Glutamatergic neuron (in vitro differentiated cells): ENCODE measurements at regions not wholly inside any gene's neighbourhood (a gene's known extent, or its start where the extent isn't known, plus 50 kb on each side); places are given as distances from the start of the nearest gene placed in this dataset.
"Not testable (repeated sequence)": the region's sequence is repeated elsewhere in the genome, so short reads cannot be mapped to it uniquely, and the experiment has no call there.

ENCODE experiments used
- DNase-seq: peaks from one replicate; pipeline ENCODE4 v3.0.0; 2022
- H3K27ac Mint-ChIP-seq: one replicate; pipeline ENCODE4 v1.8.0; 2020; ENCODE audit warnings: mild to moderate bottlenecking, mixed read lengths, inconsistent platforms; ENCODE audit not compliant: unreplicated experiment
- H3K27me3 Mint-ChIP-seq: one replicate; pipeline ENCODE4 v1.8.0; 2020; ENCODE audit warnings: mild to moderate bottlenecking, moderate library complexity, mixed read lengths, inconsistent platforms; ENCODE audit not compliant: unreplicated experiment
- H3K36me3 Mint-ChIP-seq: one replicate; pipeline ENCODE4 v1.8.0; 2020; ENCODE audit warnings: mild to moderate bottlenecking, mixed read lengths, inconsistent platforms; ENCODE audit not compliant: unreplicated experiment
- H3K4me1 Mint-ChIP-seq: one replicate; pipeline ENCODE4 v1.8.0; 2020; ENCODE audit warnings: mild to moderate bottlenecking, low read depth, mixed read lengths, inconsistent platforms; ENCODE audit not compliant: unreplicated experiment
- H3K4me3 Mint-ChIP-seq: one replicate; pipeline ENCODE4 v1.8.0; 2020; ENCODE audit warnings: mild to moderate bottlenecking, mixed read lengths, inconsistent platforms; ENCODE audit not compliant: unreplicated experiment
- H3K9me3 Mint-ChIP-seq: one replicate; pipeline ENCODE4 v1.8.0; 2020; ENCODE audit warnings: mild to moderate bottlenecking, moderate library complexity, mixed read lengths, inconsistent platforms; ENCODE audit not compliant: unreplicated experiment
- TF ChIP-seq, protein P1 (sequence below): fragments of 200-600 bp; sonication (generic); IDR thresholded peaks from one replicate; pipeline ENCODE4 v1.5.0; 2021; ENCODE audit not compliant: partially characterized antibody, unreplicated experiment

DNA sequence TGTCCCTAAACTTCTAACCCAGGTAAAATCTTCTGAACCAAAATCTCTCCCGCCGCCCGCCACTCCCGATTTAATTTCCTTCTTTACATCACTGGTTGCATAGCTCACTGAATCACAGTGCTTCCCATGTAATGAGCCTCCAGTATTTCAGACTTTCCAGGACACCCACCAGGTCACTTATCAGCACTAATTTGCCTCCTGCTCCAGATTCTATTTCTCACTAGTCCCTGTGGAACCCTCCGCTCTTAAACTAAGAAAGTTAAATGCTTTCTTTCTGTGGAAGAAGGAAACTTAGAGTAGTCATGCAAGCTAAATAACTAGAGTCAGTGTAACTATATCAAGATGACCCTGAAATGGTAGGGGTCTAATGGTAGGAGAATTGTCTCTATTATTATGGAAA, 106.6 kb upstream of the OPCML start:
- Mint-ChIP-seq H3K4me1 (peaks cover 16% of the 10 kb centered on the region), H3K9me3 (no peaks in the 10 kb centered on the region), H3K36me3 (peaks cover 4% of the 10 kb centered on the region), H3K4me3 (no peak overlapping the region), H3K27ac (no peak overlapping the region), H3K27me3 (no peaks in the 10 kb centered on the region)
- no peak for DNase-seq
- TF ChIP-seq, protein P1, sequence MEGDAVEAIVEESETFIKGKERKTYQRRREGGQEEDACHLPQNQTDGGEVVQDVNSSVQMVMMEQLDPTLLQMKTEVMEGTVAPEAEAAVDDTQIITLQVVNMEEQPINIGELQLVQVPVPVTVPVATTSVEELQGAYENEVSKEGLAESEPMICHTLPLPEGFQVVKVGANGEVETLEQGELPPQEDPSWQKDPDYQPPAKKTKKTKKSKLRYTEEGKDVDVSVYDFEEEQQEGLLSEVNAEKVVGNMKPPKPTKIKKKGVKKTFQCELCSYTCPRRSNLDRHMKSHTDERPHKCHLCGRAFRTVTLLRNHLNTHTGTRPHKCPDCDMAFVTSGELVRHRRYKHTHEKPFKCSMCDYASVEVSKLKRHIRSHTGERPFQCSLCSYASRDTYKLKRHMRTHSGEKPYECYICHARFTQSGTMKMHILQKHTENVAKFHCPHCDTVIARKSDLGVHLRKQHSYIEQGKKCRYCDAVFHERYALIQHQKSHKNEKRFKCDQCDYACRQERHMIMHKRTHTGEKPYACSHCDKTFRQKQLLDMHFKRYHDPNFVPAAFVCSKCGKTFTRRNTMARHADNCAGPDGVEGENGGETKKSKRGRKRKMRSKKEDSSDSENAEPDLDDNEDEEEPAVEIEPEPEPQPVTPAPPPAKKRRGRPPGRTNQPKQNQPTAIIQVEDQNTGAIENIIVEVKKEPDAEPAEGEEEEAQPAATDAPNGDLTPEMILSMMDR = no peak

DNA sequence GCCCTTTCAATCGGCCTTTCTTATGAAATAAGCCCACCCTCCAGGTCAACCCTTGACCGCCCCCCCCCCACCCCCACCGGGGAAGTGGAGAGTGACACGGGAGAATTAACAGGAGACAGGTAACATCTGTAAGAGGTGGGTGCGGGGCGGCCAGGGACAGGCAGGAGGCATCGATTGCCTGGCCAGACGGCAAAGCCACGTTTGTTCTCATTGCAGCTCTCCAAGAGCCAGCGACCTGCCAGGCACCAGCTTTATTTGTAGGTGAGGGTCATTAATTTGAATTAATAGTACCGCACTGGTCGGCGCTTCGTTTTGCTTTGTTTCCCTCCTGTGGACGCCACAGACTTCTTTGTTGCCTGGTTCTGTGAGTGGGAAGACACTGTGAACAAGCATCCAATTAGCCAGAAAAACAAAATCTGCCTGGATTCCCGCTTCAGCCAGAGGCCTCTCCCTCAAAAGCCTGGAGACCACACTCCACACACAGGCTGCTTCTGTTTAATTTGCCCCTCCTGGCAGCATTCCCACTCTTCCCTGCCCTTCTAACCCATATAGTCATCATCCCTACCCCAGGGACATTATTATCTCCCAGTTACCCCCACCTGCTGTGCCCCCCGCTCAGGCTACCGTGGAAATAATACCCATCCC, 104.5 kb upstream of the OPCML start:
- no peaks in the 10 kb centered on the region for H3K9me3 Mint-ChIP-seq
- peaks cover 16% of the 10 kb centered on the region for H3K4me1 Mint-ChIP-seq
- DNase-seq = no peak
- H3K27me3 Mint-ChIP-seq = no peaks in the 10 kb centered on the region
- TF ChIP-seq, protein P1 = no peak
- no peak overlapping the region for H3K4me3 Mint-ChIP-seq
- H3K27ac Mint-ChIP-seq = no peak overlapping the region
- H3K36me3 Mint-ChIP-seq = peaks cover 4% of the 10 kb centered on the region

GRCh38 chr11:133635244-133635739, 103.0 kb upstream of the OPCML start:
- Mint-ChIP-seq H3K4me1 (peaks cover 16% of the 10 kb centered on the region), H3K9me3 (no peaks in the 10 kb centered on the region), H3K36me3 (peaks cover under 1% of the 10 kb centered on the region), H3K4me3 (no peak overlapping the region), H3K27ac (no peak overlapping the region), H3K27me3 (no peaks in the 10 kb centered on the region)
- TF ChIP-seq, protein P1 = no peak
- DNase-seq = no peak

GRCh38 chr11:133628371-133628770, 96.1 kb upstream of the OPCML start:
- H3K9me3 Mint-ChIP-seq, H3K36me3 Mint-ChIP-seq, H3K4me3 Mint-ChIP-seq, H3K27ac Mint-ChIP-seq, H3K27me3 Mint-ChIP-seq, DNase-seq, H3K4me1 Mint-ChIP-seq: not testable (repeated sequence)

DNA sequence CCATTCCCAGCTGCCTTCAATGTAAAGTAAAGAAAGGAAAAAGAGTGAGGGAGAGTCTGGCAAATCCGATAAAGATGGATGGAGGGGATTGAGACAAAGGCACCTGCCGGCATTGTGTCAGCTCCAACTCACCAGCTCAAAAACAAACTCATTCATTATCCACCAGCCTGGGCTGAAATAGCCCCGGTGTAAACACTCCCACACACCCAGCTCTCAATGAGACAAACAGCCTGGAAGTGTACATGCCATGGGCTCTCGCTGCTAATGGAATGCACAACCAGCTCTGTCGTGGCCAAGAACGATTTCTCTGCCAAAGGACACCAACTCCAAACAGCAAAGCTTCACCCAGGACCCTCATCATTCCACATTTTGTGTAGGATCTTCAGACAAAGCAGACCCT, 89.3 kb upstream of the OPCML start:
- Mint-ChIP-seq H3K9me3 (peaks cover 4% of the 10 kb centered on the region), H3K27me3 (no peaks in the 10 kb centered on the region), H3K36me3 (peaks cover 3% of the 10 kb centered on the region), H3K4me3 (no peak overlapping the region), H3K4me1 (no peaks in the 10 kb centered on the region), H3K27ac (no peak overlapping the region)
- TF ChIP-seq, protein P1 = no peak
- no peak for DNase-seq
